ENCODE measurements at regions not wholly inside any gene's neighbourhood (a gene's known extent, or its start where the extent isn't known, plus 50 kb on each side); places are given as distances from the start of the nearest gene placed in this dataset. TPM values are rescaled to one million over a fixed set of nuclear protein-coding genes. Genes with fewer than 3 reads are reported as not detected.
A peak's percentile ranks its signal among the peaks of the same experiment; 100 is the strongest.
"Not testable (repeated sequence)": the region's sequence is repeated elsewhere in the genome, so short reads cannot be mapped to it uniquely, and the experiment has no call there.

DNA sequence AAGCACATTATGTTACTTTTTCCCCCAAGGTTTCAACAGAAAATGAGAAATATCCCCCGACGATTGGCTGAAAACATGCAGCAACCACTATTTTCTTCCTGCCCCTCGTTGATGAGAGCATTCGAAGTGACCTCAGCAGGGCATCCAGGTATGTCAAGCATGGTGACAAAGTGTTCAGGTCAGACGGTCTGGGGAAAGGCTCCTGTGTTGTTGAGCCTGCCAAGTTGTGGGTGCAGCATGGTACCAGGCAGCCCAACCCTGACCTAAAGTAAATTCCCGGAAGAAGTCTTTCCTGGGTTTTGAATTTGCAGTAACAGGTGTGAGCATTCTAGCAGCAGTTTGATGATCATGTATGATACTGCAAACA lies 51.7 kb upstream of the SEC14L1 start:
- TF ChIP-seq, protein P1, sequence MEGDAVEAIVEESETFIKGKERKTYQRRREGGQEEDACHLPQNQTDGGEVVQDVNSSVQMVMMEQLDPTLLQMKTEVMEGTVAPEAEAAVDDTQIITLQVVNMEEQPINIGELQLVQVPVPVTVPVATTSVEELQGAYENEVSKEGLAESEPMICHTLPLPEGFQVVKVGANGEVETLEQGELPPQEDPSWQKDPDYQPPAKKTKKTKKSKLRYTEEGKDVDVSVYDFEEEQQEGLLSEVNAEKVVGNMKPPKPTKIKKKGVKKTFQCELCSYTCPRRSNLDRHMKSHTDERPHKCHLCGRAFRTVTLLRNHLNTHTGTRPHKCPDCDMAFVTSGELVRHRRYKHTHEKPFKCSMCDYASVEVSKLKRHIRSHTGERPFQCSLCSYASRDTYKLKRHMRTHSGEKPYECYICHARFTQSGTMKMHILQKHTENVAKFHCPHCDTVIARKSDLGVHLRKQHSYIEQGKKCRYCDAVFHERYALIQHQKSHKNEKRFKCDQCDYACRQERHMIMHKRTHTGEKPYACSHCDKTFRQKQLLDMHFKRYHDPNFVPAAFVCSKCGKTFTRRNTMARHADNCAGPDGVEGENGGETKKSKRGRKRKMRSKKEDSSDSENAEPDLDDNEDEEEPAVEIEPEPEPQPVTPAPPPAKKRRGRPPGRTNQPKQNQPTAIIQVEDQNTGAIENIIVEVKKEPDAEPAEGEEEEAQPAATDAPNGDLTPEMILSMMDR (IDR thresholded peaks at IDR 0.05; ENCODE audit: insufficient read depth, low read length): no peak
- peak overlapping the region; percentile 79 for H3K4me3 ChIP-seq (ENCODE audit: low read depth, low read length)
- peak; percentile 8 for DNase-seq (ENCODE audit: low read depth)

- DNase-seq (ENCODE audit: low read depth); H3K4me3 ChIP-seq (ENCODE audit: low read depth, low read length): not testable (repeated sequence)
Observed at GRCh38 chr17:77089949-77090348, 50.8 kb upstream of the SEC14L1 start.

GRCh38 chr17:77090476-77090875 lies 50.3 kb upstream of the SEC14L1 start:
- TF ChIP-seq, protein P1 (IDR thresholded peaks at IDR 0.05; ENCODE audit: insufficient read depth, low read length): no peak
- H3K4me3 ChIP-seq (ENCODE audit: low read depth, low read length): no peak overlapping the region
- DNase-seq (ENCODE audit: low read depth): no peak

Small RNA genes in the stretch of these regions (small RNA-seq; reads per million reads assigned to genes)
- gene RF00017 (not detected), gene SCARNA16 (not detected)

Measured in fibroblast of the aortic adventitia (primary cell).